NCI-H748 treated with DMSO at 0.1 percent for 48 hours (cell line): ENCODE measurements at regions not wholly inside any gene's neighbourhood (a gene's known extent, or its start where the extent isn't known, plus 50 kb on each side); places are given as distances from the start of the nearest gene placed in this dataset.

Experiments
- DNase-seq: peaks from one replicate; lab custom pipeline; 2025; lab: John Stamatoyannopoulos, UW

GRCh38 chr18:50444539-50444938 is 69.7 kb downstream of the SKA1 start:
- no peak for DNase-seq

- DNase-seq: no peak
Observed at GRCh38 chr18:50446629-50447028, 71.8 kb downstream of the SKA1 start.

- no peak for DNase-seq
Observed at GRCh38 chr18:50447102-50447741, 72.4 kb downstream of the SKA1 start.

GRCh38 chr18:50447952-50448351 is 73.1 kb downstream of the SKA1 start:
- no peak for DNase-seq

- no peak for DNase-seq
Observed at GRCh38 chr18:50451100-50451842, 76.4 kb downstream of the SKA1 start.

GRCh38 chr18:50453014-50453680 is 78.3 kb downstream of the SKA1 start:
- no peak for DNase-seq

- DNase-seq: no peak
Observed at GRCh38 chr18:50453732-50454131, 78.9 kb downstream of the SKA1 start.

- no peak for DNase-seq
Observed at GRCh38 chr18:50454387-50454988, 79.6 kb downstream of the SKA1 start.

- no peak for DNase-seq
Observed at GRCh38 chr18:50456285-50456684, 81.4 kb downstream of the SKA1 start.

GRCh38 chr18:50457639-50458038 is 82.8 kb downstream of the SKA1 start:
- DNase-seq: no peak

- DNase-seq: no peak
Observed at GRCh38 chr18:50458366-50458765, 83.5 kb downstream of the SKA1 start.

GRCh38 chr18:50458796-50459195 is 84.0 kb downstream of the SKA1 start:
- no peak for DNase-seq

- DNase-seq: no peak
Observed at GRCh38 chr18:50460062-50460461, 85.2 kb downstream of the SKA1 start.

GRCh38 chr18:50460716-50461115 is 85.9 kb downstream of the SKA1 start:
- DNase-seq: no peak

- DNase-seq: no peak
Observed at GRCh38 chr18:50461251-50461650, 86.4 kb downstream of the SKA1 start.

GRCh38 chr18:50465211-50466153 is 90.6 kb downstream of the SKA1 start:
- DNase-seq: no peak

- DNase-seq: no peak
Observed at GRCh38 chr18:50466634-50467033, 91.8 kb downstream of the SKA1 start.

GRCh38 chr18:50468807-50469206 is 91.1 kb upstream of the MAPK4 start:
- DNase-seq: no peak

GRCh38 chr18:50469380-50469781 is 90.5 kb upstream of the MAPK4 start:
- no peak for DNase-seq

- no peak for DNase-seq
Observed at GRCh38 chr18:50472941-50473340, 86.9 kb upstream of the MAPK4 start.

GRCh38 chr18:50473881-50474280 is 86.0 kb upstream of the MAPK4 start:
- DNase-seq: no peak
